CD4-positive, alpha-beta T cell treated with Interleukin-15 for 1 hour (primary cell): ENCODE measurements at regions not wholly inside any gene's neighbourhood (a gene's known extent, or its start where the extent isn't known, plus 50 kb on each side); places are given as distances from the start of the nearest gene placed in this dataset.

Experiments
- DNase-seq: peaks from one replicate; pipeline ENCODE4 v3.0.0-alpha.2; 2020

DNA sequence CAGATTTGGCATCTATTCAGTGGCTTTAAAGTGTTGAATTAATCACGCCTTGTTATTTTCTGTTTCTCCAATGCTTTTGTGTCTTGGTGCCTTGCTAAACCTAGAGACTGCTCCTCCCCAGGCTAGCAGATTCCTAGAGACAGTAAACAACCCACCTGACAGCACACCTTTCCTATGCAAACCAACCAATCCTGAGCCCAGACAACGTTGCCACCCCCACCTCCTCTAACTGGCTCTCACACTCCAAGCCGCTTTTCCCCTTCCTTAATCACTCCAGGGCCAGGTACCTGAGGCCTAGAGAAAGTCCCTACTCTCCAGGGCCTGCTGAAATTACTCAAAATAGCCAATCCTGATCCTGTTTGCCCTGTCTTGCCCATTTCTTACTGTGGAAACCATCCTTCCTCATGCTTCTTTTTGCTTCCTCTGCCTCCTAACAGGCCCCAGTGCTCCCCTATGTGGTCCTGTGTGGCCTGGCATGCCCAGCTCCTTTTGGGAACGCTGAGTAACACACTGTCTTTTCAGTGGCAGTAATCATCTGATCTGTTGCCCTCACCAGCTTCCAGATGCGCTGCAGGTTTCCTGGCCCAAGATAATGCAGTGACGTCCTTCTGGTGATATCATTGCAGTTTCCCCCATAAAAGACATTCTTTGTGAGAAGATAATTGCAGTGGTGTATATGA is 53.4 kb downstream of the GAS1 start:
- no peak for DNase-seq

- DNase-seq: no peak
These were observed 54.7 kb downstream of the GAS1 start for GRCh38 chr9:86892576-86892975.

GRCh38 chr9:86891886-86892437 is 55.3 kb downstream of the GAS1 start:
- no peak for DNase-seq

DNA sequence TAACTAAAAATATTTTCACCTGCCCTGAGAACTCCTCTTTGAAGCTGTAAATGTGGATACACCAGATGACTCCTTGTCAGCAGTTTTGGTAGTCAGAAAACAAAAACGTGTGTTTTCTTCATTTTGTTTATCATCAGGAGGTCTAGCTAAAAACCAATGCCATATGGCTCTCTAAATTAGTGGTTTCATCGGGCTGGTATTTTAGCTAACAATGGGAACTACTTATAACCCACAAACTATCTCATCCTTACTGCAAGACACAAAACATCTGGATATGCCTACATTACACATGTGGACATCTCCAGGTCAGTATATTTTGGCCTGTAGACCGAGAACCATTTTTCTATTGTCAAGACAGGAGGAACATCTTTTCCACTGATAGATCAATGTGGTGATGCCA is 56.2 kb downstream of the GAS1 start:
- DNase-seq: no peak

GRCh38 chr9:86885232-86885631 is 62.1 kb downstream of the GAS1 start:
- DNase-seq: no peak

GRCh38 chr9:86876621-86877196 is 70.6 kb downstream of the GAS1 start:
- no peak for DNase-seq

GRCh38 chr9:86868616-86869015 is 78.7 kb downstream of the GAS1 start:
- DNase-seq: no peak

DNA sequence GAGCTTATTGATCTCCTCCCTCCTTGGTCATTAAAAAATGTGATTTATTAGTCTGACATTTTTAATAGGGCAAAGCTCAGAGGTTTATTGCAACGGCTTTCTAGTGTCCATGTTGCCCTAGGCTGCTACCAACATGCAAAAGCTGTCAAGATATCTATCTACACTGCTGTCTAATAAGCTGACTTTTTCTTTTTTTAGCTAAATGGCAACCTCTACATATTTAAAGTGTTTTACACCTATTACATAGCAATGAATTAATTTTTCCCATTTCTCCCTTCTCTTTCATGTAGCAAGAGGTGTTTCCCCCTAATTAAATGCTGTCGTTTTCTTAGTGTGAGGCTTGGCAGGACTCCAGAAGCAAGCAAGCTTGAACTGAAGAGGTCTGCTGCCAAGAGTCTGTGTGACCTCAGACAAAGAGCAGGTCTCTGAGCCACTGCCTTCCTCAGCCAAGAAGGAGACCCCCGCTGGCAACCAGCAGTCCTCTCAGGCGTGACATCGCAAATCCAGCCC is 79.4 kb downstream of the GAS1 start:
- DNase-seq: no peak

DNA sequence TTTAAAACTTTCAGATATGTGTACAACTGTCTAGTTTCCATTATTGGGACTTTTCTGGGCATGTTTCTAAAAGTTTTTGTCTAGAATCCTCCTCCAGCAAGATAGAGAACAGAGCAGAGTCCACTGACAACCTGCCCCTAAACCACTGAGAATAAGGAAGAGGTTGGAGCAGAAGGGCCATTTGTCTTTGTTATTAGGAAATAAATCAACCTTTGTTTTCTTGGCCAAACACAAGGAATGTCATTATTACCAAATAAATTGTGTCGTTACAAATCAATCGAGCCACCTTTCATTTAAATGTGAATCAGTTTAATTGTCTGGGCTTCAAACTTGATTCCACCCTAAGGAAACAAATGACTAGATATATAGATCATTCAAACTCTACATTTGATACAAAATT is 81.4 kb downstream of the GAS1 start:
- DNase-seq: no peak

GRCh38 chr9:86860006-86860405 is 87.3 kb downstream of the GAS1 start:
- no peak for DNase-seq

DNA sequence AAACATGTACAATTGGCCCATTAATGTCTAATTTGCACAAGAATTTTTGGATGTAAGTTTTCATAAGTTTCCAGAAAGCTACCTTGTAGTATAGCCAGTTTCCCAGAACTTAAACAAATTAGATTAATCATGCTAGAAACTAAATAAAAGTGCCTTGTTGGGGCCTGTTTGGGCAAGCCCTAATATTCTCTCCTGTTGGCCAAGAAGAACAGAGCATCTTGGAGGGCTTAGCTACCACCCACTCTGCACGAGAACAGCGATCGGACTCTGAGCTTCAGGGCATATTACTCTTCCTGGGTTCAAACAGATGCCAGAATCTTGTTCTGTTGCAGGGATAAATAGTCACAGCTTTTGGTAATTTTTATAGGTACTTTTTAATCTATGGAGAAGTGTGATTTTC is 88.2 kb downstream of the GAS1 start:
- DNase-seq: no peak

- no peak for DNase-seq
These were observed 89.3 kb downstream of the GAS1 start for GRCh38 chr9:86858009-86858408.

GRCh38 chr9:86856259-86856658 is 91.0 kb downstream of the GAS1 start:
- DNase-seq: no peak

DNA sequence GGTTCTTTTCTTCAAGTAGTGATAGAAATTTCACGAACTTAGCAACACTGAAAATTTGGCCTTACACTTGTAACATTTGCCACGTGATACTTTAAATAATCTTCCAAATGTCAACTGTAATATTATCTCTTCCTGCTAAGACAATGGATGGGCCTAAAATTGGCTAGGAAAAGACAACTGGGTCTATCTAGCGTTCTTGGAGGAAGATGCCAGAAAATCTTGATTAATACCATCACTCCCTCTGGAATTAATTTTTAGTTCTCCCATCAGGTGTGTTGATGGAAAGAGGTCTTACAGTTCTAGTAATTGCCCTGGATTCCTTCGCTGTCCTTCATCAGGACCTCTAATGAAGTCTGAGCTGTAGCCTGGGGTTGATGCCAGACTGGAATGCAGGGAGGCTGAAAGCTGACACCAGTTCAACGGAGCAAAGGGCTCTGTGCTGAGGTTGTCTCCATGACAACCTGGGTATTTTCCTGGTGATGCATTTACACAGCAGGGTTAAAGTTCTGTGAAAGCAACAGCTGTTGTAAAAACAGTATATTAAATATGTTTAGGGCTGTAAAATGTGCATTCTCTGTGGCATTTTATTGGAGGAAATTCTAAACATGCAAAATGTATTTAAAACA is 92.3 kb downstream of the GAS1 start:
- no peak for DNase-seq

DNA sequence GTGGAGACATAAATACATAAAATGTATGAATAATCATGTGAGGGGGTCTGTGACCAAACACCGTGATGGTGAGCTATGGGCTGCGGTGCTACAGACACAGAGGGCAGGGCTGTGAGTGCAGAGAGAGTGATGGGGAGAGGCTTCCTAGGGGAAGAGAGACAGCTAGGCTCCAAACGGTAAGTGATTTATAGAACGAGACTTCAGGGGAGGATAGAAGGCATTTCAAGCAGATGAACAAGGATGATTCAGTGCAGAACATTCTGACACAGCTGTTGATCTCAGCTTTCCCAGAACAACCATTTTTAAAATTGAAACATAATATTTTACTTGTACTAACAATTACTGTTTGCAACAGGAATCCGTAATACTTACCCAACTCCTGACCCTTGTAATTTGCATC is 100.7 kb downstream of the GAS1 start:
- no peak for DNase-seq

GRCh38 chr9:86843206-86843605 is 104.1 kb downstream of the GAS1 start:
- DNase-seq: no peak

DNA sequence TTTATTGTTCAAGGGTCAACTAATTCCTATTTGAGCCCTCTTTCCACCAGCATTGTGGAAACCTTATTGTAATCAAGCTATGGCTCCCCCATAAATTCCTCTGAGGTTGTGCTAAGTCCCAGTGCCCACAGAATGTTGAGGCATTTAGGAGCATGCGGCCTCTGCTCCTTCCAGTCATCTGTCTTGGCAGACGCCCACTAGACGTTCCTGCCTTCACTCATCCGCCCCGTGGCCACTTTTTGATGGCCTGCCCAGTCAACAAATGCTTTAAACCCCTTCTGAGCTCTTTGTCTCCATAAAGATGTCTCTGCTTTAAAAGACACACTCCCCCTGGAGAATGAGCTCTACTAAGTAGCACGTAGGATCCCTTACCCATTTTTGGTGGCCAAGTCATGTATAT is 104.7 kb downstream of the GAS1 start:
- no peak for DNase-seq

DNA sequence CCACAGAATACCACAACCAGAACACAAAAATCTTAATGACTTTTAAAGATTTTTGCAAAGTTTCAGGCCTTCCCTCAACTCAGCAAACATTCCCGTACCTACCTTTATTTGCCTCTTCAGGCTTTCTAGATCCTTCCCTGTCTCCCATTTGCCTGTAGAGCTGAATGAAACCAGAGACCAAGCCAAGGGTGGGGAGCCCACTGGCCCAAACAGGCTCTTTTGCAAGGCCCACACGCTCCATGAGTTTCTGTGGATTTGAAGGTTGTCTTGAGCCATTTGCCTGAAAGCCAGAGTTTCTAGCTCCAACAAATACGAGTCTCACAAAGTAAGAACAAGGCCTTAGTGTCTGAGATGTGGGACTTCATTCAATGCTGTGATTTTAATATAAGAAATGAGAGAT is 107.8 kb downstream of the GAS1 start:
- DNase-seq: no peak

DNA sequence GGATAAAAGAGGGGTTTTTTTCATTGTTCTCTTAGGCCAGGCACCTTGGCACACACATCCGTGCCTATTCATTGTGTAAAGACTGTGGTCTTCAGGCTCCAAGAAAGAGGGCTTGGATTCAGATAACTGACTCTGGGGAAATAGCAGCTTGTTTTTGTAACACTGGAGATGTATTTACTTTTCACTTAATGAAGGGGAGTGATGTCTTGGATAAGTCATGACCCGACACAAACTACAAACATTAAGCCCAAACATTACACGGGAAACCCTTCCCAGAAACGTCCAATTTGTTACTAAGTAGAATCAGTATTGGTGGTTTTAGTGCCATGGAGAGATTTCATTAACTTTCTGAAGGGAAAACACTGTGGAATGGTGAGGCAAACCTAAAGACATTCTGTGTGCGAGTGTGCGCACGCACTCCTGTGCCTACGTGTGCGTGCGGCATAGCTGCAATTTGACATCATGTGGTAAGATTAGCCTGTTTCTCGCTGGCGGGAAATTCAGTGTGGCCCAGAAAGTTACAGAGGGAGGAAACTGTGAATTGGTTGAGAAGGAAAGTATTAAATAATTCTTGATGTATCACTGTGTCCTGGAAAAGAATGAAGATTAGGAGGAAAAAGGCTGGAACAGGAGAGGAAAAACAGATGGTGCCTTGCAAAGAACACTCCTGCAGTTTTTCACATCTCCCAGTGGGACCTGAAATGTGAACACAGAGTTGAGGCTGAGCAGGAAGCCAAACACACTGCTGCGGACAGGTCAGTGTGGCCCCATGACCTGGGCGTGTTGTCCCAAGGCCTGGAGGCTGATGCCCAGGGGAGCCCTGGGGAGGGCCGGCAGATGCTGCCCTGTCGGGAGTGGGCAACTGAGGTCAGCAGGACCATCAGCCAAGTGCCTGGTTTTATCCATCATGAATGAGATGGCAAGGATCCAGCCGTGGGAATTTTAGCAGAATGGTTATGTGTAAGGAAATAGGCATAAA is 108.5 kb downstream of the GAS1 start:
- DNase-seq: no peak

- no peak for DNase-seq
These were observed 110.0 kb downstream of the GAS1 start for GRCh38 chr9:86837345-86837744.

DNA sequence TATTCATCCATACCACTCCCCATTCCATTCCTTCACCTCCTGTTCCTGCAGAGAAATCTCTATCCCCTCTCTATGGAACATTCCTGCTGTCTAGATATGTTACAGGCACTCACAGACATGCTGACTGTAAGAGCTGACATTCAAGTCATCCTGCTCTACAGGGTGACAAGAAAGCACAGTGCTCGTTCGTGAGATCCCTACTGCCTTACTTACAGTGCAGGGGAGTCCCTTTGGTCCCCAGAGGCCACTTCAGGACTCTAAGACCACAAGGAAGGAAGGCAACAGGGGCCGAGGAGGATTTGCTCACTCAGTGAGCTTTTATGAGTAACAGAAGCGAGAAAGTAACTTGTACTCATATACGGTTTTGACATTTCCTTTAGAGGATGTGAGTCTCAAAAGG is 110.5 kb downstream of the GAS1 start:
- no peak for DNase-seq

DNA sequence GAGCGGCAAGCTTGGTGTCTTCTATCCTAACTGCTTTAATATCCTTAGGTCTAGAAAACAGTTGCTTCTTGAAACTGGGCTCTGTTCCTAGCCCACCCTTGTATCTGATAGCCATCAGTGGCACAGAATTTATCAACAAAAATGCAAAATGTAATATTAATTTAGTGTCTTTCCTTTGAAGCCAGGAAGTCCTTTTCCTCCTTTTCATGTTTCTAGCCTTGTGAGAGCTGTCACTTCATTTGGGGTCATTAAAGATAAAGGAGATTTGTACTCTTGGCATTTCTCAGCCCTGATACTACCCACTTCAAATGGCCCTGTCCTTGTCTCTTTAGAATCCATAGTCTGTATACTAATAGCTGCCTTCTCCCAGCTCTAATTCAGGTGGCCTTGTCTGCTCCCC is 111.0 kb downstream of the GAS1 start:
- DNase-seq: no peak

GRCh38 chr9:86830356-86830755 is 117.0 kb downstream of the GAS1 start:
- DNase-seq: no peak
